ENCODE measurements at regions not wholly inside any gene's neighbourhood (a gene's known extent, or its start where the extent isn't known, plus 50 kb on each side); places are given as distances from the start of the nearest gene placed in this dataset.

- no peak for TF ChIP-seq POLR2A (IDR thresholded peaks at IDR 0.05; ENCODE audit: low read length)
- TF ChIP-seq GATA1 (IDR thresholded peaks at IDR 0.05; ENCODE audit: low read depth, low read length): no peak
These were observed 57.9 kb upstream of the CHCHD3 start for GRCh38 chr7:133139801-133140200.

Data from erythroblast (primary cell).